ENCODE measurements at regions not wholly inside any gene's neighbourhood (a gene's known extent, or its start where the extent isn't known, plus 50 kb on each side); places are given as distances from the start of the nearest gene placed in this dataset.
A peak's percentile ranks its signal among the peaks of the same experiment; 100 is the strongest.

GRCh38 chr11:97832451-97832850 lies 1188.3 kb upstream of the CNTN5 start:
- no peaks in the 10 kb centered on the region for H3K9me3 ChIP-seq (replicated peaks; ENCODE audit: control insufficient read depth, insufficient read depth, low read length)
- H3K4me1 ChIP-seq (ENCODE audit: control insufficient read depth, insufficient read depth, low read length), result no peaks in the 10 kb centered on the region
- in situ Hi-C loops (cut with MboI), result no loop called here
- H3K4me2 ChIP-seq (ENCODE audit: control insufficient read depth, insufficient read depth), result no peak overlapping the region
- TF ChIP-seq POLR2AphosphoS5 (IDR thresholded peaks at IDR 0.05; ENCODE audit: low read length) (no peak), RAD51 (IDR thresholded peaks at IDR 0.05) (peak; percentile 17; the same call in 1 of the 2 replicates)
- no peak overlapping the region for H2AFZ ChIP-seq (ENCODE audit: control insufficient read depth, low read depth, low read length)
- no peaks in the 10 kb centered on the region for H4K20me1 ChIP-seq (ENCODE audit: control insufficient read depth, insufficient read depth)
- ATAC-seq (no peak), DNase-seq (ENCODE audit: low read depth, low spot score) (no peak), FAIRE-seq (no peak)
- no peaks in the 10 kb centered on the region for H3K79me2 ChIP-seq (ENCODE audit: control insufficient read depth, insufficient read depth, low read length)
- ChIA-PET SMC1A (ENCODE audit: uncharacterized antibody, unreplicated experiment) (no interaction called here), CTCF (no interaction called here), RAD21 (ENCODE audit: unreplicated experiment) (no interaction called here), POLR2A (no interaction called here)
- H3K4me3 ChIP-seq, result no peak overlapping the region
- no peak overlapping the region for H3K27ac ChIP-seq (ENCODE audit: control insufficient read depth, insufficient read depth)
- no TSS peak for BruUV-seq (replicated peaks)
- no peaks in the 10 kb centered on the region for H3K27me3 ChIP-seq (replicated peaks in 1 of 2; ENCODE audit: control insufficient read depth in 2 of 2, insufficient read depth in 2 of 2, low read length in 1 of 2)
- H3K36me3 ChIP-seq (ENCODE audit: control insufficient read depth in 2 of 2, insufficient read depth in 2 of 2, low read length in 1 of 2), result no peaks in the 10 kb centered on the region
- intact Hi-C loops (cut with micrococcal nuclease; ENCODE audit: unreplicated experiment), result no loop called here
- WGBS (ENCODE audit: insufficient coverage, insufficient replicate concordance, low lambda C conversion rate, missing lambda C conversion rate), result 4% methylated on average over 4 of the region's 4 CpGs
- H3K9ac ChIP-seq (ENCODE audit: control insufficient read depth, insufficient read depth, low read length), result no peak overlapping the region

GRCh38 chr11:97833412-97833811 lies 1187.3 kb upstream of the CNTN5 start:
- no peak for FAIRE-seq
- in situ Hi-C loops (cut with MboI), result no loop called here
- TF ChIP-seq NR2C1 (IDR thresholded peaks at IDR 0.05) (no peak), IKZF1 (conservative IDR thresholded peaks at IDR 0.05) (no peak), RB1 (IDR thresholded peaks at IDR 0.05; ENCODE audit: borderline replicate concordance) (no peak), MTA2 (IDR thresholded peaks at IDR 0.05; ENCODE audit: low read depth) (no peak), ATF7 (IDR thresholded peaks at IDR 0.05; ENCODE audit: low read depth) (no peak), TCF12 (IDR thresholded peaks at IDR 0.05; ENCODE audit: low read depth, low read length) (no peak), CBFB (IDR thresholded peaks at IDR 0.05; ENCODE audit: low read depth) (no peak), ZNF24 (IDR thresholded peaks at IDR 0.05) (no peak), KDM1A (IDR thresholded peaks at IDR 0.05; ENCODE audit: borderline replicate concordance) (no peak), HDAC6 (IDR thresholded peaks at IDR 0.05; ENCODE audit: unreplicated experiment) (no peak), SUZ12 (IDR thresholded peaks at IDR 0.05; ENCODE audit: unreplicated experiment) (no peak)
- TF ChIP-seq, protein P1, sequence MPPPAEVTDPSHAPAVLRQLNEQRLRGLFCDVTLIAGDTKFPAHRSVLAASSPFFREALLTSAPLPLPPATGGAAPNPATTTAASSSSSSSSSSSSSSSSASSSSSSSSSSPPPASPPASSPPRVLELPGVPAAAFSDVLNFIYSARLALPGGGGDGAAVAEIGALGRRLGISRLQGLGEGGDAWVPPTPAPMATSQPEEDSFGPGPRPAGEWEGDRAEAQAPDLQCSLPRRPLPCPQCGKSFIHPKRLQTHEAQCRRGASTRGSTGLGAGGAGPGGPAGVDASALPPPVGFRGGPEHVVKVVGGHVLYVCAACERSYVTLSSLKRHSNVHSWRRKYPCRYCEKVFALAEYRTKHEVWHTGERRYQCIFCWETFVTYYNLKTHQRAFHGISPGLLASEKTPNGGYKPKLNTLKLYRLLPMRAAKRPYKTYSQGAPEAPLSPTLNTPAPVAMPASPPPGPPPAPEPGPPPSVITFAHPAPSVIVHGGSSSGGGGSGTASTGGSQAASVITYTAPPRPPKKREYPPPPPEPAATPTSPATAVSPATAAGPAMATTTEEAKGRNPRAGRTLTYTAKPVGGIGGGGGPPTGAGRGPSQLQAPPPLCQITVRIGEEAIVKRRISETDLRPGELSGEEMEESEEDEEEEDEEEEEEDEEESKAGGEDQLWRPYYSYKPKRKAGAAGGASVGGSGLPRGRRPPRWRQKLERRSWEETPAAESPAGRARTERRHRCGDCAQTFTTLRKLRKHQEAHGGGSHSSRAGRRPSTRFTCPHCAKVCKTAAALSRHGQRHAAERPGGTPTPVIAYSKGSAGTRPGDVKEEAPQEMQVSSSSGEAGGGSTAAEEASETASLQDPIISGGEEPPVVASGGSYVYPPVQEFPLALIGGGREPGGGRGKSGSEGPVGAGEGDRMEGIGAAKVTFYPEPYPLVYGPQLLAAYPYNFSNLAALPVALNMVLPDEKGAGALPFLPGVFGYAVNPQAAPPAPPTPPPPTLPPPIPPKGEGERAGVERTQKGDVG (CRISPR knock-in tag; IDR thresholded peaks at IDR 0.05), result no peak
- TF ChIP-seq, protein P2, sequence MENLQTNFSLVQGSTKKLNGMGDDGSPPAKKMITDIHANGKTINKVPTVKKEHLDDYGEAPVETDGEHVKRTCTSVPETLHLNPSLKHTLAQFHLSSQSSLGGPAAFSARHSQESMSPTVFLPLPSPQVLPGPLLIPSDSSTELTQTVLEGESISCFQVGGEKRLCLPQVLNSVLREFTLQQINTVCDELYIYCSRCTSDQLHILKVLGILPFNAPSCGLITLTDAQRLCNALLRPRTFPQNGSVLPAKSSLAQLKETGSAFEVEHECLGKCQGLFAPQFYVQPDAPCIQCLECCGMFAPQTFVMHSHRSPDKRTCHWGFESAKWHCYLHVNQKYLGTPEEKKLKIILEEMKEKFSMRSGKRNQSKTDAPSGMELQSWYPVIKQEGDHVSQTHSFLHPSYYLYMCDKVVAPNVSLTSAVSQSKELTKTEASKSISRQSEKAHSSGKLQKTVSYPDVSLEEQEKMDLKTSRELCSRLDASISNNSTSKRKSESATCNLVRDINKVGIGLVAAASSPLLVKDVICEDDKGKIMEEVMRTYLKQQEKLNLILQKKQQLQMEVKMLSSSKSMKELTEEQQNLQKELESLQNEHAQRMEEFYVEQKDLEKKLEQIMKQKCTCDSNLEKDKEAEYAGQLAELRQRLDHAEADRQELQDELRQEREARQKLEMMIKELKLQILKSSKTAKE (IDR thresholded peaks at IDR 0.05; ENCODE audit: low read depth, poor library complexity, severe bottlenecking), result no peak

More at GRCh38 chr11:97833412-97833811, 1187.3 kb upstream of the CNTN5 start:
- H3K4me1 ChIP-seq (ENCODE audit: control insufficient read depth, insufficient read depth, low read length), result no peaks in the 10 kb centered on the region
- no peak overlapping the region for H3K9ac ChIP-seq (ENCODE audit: control insufficient read depth, insufficient read depth, low read length)
- intact Hi-C loops (cut with micrococcal nuclease; ENCODE audit: unreplicated experiment), result no loop called here
- no TSS peak for BruUV-seq (replicated peaks)
- POLR2A ChIA-PET, result no interaction called here
- no peak for ATAC-seq
- H3K27ac ChIP-seq (ENCODE audit: control insufficient read depth, insufficient read depth), result no peak overlapping the region
- H3K4me3 ChIP-seq, result no peak overlapping the region
- H3K9me3 ChIP-seq (replicated peaks; ENCODE audit: control insufficient read depth, insufficient read depth, low read length), result no peaks in the 10 kb centered on the region
- SMC1A ChIA-PET (ENCODE audit: uncharacterized antibody, unreplicated experiment), result no interaction called here
- WGBS (ENCODE audit: insufficient coverage, insufficient replicate concordance, low lambda C conversion rate, missing lambda C conversion rate), result 17% methylated on average over 2 of the region's 2 CpGs
- no peak for DNase-seq (ENCODE audit: low read depth, low spot score)
- no peaks in the 10 kb centered on the region for H3K36me3 ChIP-seq (ENCODE audit: control insufficient read depth in 2 of 2, insufficient read depth in 2 of 2, low read length in 1 of 2)
- no peaks in the 10 kb centered on the region for H4K20me1 ChIP-seq (ENCODE audit: control insufficient read depth, insufficient read depth)
- RAD21 ChIA-PET (ENCODE audit: unreplicated experiment), result no interaction called here
- H3K4me2 ChIP-seq (ENCODE audit: control insufficient read depth, insufficient read depth), result no peak overlapping the region
- H2AFZ ChIP-seq (ENCODE audit: control insufficient read depth, low read depth, low read length), result no peak overlapping the region
- H3K79me2 ChIP-seq (ENCODE audit: control insufficient read depth, insufficient read depth, low read length), result no peaks in the 10 kb centered on the region
- no peaks in the 10 kb centered on the region for H3K27me3 ChIP-seq (replicated peaks in 1 of 2; ENCODE audit: control insufficient read depth in 2 of 2, insufficient read depth in 2 of 2, low read length in 1 of 2)
- CTCF ChIA-PET, result no interaction called here

Measured in GM12878 (cell line).